GM19467 (cell line): ENCODE measurements at regions not wholly inside any gene's neighbourhood (a gene's known extent, or its start where the extent isn't known, plus 50 kb on each side); places are given as distances from the start of the nearest gene placed in this dataset.

Experiments
- ATAC-seq: cut with Tn5 transposase; IDR thresholded peaks from one replicate; pipeline ENCODE4 v1.9.1; 2021; ENCODE audit warnings: mild to moderate bottlenecking, moderate library complexity; ENCODE audit not compliant: unreplicated experiment

GRCh38 chr14:86683561-86683960 is 1153.6 kb downstream of the FLRT2 start:
- ATAC-seq: no peak

DNA sequence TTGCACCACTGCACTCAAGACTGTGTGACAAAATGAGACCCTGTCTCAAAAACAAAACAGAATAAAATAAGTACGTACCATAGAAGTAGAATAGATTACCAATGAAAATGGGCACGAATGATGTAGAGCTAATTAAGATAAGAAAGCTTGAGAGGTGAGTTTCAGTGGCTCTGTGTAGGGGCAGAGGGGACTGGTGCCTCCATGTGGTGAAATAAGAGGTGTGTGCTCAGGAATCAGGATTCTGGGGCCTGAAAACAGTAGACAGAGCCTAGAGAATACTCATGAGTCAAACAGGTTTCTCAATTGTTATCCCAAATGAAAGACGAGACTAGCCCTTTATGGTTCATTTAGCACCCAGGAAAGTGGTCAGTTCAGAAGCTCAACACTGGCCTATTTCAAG is 1145.1 kb downstream of the FLRT2 start:
- ATAC-seq: no peak

GRCh38 chr14:86673523-86673969 is 1143.6 kb downstream of the FLRT2 start:
- ATAC-seq: no peak

DNA sequence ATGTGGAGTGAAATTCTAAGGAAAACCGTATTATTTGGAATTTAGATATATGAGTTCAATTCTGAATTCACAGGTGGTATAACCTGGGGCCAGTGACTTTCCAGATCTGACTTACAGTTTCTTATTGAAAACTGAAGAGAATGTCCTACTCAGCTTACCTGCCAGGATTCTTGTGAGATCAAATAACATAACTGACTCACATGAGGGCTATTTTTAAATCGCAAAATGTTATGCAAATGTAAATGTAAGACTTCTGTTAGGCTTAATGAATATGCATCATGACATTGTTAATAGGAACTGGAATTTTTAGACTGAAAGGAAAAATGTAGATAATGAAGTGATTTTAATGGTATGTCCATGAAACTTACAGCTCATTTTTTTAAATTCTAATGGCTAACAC is 1142.1 kb downstream of the FLRT2 start:
- ATAC-seq: no peak

DNA sequence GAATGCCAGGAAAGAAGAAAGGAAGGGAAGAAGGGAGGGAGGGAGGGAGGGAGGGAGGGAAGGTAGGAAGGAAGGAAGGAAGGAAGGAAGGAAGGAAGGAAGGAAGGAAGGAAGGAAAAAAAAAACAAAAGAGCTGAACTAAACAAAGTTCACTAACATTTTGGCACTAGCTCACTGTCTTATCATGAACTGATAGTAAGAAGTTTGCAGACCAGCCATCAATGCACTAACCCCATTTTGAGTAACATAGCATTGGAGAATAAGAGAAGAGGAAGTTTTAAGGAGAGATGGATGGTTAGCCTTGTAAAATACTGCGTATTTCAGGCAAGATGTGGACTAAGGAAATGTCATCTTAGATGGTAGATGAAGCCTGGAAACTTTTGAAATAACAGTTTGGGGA is 1136.0 kb downstream of the FLRT2 start:
- no peak for ATAC-seq

DNA sequence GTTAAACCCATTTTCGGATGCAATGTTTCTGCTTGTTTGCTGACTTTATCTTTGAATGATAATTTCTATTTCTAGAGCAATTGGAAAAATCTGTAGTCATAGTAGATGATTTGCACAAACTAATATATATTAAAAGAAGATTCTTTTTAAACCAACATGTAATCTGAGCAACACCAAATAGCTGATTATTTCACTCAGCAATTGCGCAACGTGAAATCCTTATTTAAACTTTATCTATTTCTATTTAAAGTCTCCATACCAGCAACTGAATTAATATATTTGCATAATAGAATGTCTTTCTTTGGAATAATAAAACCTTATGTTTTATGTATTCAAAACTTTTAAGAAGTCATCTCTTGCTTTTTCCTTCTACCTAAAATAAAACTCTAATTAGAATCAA is 1132.4 kb downstream of the FLRT2 start:
- no peak for ATAC-seq

- ATAC-seq: no peak
Measured at GRCh38 chr14:86654558-86655184, 1124.7 kb downstream of the FLRT2 start.

DNA sequence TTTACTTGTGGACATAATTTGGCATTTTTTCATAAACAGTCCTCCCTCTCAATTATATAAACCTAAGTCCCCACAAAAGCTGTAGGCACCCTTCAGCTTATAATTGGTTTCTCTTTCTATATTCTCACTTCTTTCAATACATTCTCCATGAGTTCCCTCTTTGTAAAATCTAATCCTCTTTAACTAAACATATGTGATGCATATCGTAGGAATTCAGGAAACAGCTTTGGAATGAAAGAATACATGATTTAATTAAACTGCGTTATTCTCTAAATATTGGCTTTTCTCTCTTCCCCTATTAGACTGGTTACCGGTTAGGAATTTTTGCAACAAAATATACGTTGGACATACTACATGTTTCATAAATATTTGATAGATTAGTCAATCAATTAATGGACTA is 1122.6 kb downstream of the FLRT2 start:
- no peak for ATAC-seq

- ATAC-seq: no peak
Measured at GRCh38 chr14:86646696-86647690, 1117.0 kb downstream of the FLRT2 start.

DNA sequence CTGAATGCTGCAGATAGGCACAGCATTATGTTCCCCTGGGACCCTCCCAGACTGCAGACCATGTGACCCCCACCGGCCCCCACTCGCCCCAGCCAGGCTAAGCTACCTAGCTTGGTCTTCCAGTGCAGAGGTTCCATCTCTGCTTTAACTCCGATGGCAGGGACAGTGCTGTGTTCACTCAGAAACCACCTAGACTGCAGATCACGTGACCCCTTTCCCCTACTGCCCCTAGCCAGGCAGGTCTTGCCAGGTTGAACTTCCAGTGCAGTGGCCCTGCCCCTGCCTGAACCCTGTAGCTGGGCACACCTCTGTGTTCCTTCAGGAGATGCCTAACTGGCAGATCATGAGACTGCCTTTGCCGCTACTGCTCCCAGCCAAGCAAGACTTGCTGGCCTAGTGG is 1116.2 kb downstream of the FLRT2 start:
- ATAC-seq: no peak

GRCh38 chr14:86641310-86641709 is 1111.4 kb downstream of the FLRT2 start:
- ATAC-seq: no peak

DNA sequence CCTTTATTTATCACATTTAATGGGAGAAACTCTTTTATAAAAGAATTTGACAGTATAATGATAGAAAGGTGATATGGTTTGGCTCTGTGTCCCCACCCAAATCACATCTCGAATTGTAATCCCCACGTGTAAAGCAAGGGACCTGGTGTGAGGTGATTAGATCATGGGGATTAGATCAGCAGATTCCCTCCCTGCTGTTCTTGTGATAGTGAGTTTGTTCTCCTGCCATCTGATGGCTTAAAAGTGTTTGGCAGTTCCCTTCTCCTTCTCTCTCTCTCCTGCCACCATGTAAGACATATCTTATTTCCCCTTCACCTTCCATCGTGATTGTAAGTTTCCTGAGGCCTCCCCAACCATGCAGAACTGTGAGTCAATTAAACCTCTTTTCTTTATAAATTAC is 1110.3 kb downstream of the FLRT2 start:
- ATAC-seq: no peak

DNA sequence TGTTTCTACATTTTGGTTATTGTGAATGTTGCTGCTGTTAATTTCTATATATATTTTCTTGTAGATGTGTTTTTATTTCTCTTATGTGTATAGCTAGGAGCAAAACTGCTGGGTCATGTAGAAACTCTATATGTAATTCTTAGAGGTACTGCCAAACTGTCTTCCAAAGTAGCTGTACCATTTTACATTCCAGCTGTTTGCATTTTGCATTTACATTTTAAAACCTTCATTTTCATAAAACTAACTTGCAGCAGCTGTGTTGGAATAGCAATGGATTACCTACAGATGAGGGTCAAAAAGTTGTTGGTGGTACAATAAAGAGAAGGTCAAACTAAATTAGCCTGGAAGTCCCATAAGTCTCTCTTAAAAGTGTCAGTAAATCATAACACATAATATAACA is 1109.7 kb downstream of the FLRT2 start:
- no peak for ATAC-seq

DNA sequence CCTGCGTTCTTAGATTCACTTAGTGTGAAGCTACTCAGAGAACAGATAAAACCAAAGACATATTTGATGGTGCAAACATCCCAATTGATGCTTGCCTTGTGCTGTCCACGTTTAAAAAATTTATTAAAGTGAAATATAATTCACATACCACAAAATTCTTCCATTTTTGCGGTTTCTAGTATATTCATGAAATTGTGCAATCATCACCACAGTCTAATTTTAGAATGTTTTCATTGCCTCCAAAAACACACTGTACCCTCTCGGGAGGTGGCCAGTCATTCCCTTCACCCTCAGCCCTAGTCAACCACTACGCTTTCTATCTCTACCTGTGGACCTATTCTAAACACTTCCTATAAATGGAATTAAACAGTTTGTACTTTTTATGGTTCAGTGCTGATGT is 1109.2 kb downstream of the FLRT2 start:
- ATAC-seq: no peak

- no peak for ATAC-seq
Measured at GRCh38 chr14:86627080-86627479, 1097.1 kb downstream of the FLRT2 start.

DNA sequence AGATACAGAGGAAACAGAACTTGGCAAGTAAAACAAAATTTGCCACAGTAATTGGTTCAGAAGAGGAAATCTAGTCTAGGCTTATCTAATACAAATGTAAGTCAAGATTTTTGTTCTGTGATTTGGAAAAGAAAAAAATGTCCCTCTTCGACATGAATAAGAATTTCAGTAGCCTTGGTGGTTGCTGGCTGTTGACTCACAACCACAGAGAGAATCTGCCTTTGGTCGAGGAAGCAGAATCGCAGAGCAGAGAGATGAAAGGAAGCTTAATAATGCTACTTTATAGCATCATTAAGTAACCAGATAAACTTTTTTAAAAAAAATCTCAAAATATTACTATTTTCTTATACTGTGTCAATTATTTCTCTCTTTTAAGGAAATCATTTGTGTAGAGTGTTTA is 1096.6 kb downstream of the FLRT2 start:
- ATAC-seq: no peak

DNA sequence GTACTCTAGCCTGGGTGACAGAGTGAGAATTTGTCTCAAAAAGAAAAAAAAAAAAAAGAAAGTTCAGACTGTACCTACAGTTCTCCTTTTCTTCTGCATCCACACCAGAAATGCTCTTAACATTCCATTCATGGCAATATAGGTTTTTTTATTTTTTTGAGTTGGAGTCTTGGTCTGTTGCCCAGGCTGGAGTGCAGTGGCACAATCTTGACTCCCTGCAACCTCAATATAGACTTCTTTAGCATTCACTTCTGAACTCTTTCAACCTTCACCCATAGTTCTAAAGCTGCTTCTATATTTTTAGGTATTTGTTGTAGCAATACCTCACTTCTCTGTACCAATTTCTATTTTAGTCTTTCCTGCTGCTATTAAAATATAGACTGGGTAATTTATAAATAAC is 1095.7 kb downstream of the FLRT2 start:
- no peak for ATAC-seq

- no peak for ATAC-seq
Measured at GRCh38 chr14:86619726-86620125, 1089.8 kb downstream of the FLRT2 start.

GRCh38 chr14:86613786-86614185 is 1083.8 kb downstream of the FLRT2 start:
- no peak for ATAC-seq

GRCh38 chr14:86613126-86613525 is 1083.2 kb downstream of the FLRT2 start:
- ATAC-seq: no peak

GRCh38 chr14:86604561-86604960 is 1074.6 kb downstream of the FLRT2 start:
- ATAC-seq: no peak

DNA sequence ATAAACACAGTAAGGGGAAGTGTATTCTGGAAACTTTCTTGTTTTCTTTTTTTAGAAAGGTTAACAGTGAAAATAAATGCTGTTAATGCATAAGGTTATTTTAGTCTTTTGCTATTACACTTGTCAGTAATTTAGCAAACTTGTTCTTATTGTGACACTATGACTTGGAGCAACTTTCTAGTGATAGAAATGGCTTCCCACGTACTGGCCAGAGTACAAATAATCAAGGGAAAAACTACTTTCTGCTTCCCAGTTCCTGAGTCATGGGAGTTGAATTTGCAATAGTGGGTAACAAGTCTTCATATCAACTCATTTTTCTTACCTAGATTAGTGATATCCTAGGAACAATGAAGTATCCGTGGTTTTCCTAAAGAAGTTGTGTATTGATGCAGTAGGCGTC is 1072.3 kb downstream of the FLRT2 start:
- ATAC-seq: no peak
